OCI-LY1 (cell line): ENCODE measurements at regions not wholly inside any gene's neighbourhood (a gene's known extent, or its start where the extent isn't known, plus 50 kb on each side); places are given as distances from the start of the nearest gene placed in this dataset.

ENCODE experiments used
- H2AFZ ChIP-seq: fragments of 200-600 bp; sonication (generic), shearing (Covaris generic); 2 replicates; pipeline ENCODE4 v1.6.0; 2014; ENCODE audit warnings: antibody characterized with exemption, mild to moderate bottlenecking, low read length
- H3F3A ChIP-seq: fragments of 200-600 bp; sonication (generic), shearing (Covaris generic); 2 replicates; pipeline ENCODE4 v1.6.0; 2014; ENCODE audit warnings: mild to moderate bottlenecking, antibody characterized with exemption, low read length, moderate library complexity; ENCODE audit not compliant: insufficient read depth
- H3K27ac ChIP-seq: fragments of 200-600 bp; sonication (generic); 2 replicates; pipeline ENCODE4 v1.5.1; 2014; ENCODE audit warnings: low read length, mixed run types, mild to moderate bottlenecking, low read depth; ENCODE audit not compliant: poor library complexity, severe bottlenecking
- H3K27me3 ChIP-seq: fragments of 200-600 bp; sonication (generic); 2 replicates; pipeline ENCODE4 v1.6.0; 2014; ENCODE audit warnings: antibody characterized with exemption, mild to moderate bottlenecking, low read length, moderate library complexity; ENCODE audit not compliant: insufficient read depth
- H3K36me3 ChIP-seq: fragments of 200-600 bp; sonication (generic); 2 replicates; pipeline ENCODE4 v1.6.1; 2014; ENCODE audit warnings: mild to moderate bottlenecking, antibody characterized with exemption, low read length, moderate library complexity, mixed read lengths; ENCODE audit not compliant: insufficient read depth
- H3K4me1 ChIP-seq: fragments of 200-600 bp; sonication (generic); 2 replicates; pipeline ENCODE4 v1.5.1; 2014; ENCODE audit warnings: mild to moderate bottlenecking, low read length, moderate library complexity; ENCODE audit not compliant: insufficient read depth, severe bottlenecking
- H3K4me2 ChIP-seq: fragments of 200-600 bp; sonication (generic), shearing (Covaris generic); 2 replicates; pipeline ENCODE4 v1.6.1; 2014; ENCODE audit warnings: low read length
- H3K4me3 ChIP-seq: fragments of 200-600 bp; sonication (generic); 2 replicates; pipeline ENCODE4 v1.5.1; 2014; ENCODE audit warnings: low read length, low read depth, mild to moderate bottlenecking, mixed read lengths; ENCODE audit not compliant: poor library complexity, severe bottlenecking
- H3K79me2 ChIP-seq: fragments of 200-600 bp; shearing (Covaris generic); 2 replicates; pipeline ENCODE4 v1.6.1; 2016; ENCODE audit warnings: mixed run types, low read length, mixed read lengths; ENCODE audit not compliant: insufficient read depth
- H3K9ac ChIP-seq: fragments of 200-600 bp; sonication (generic), shearing (Covaris generic); 2 replicates; pipeline ENCODE4 v1.6.1; 2014; ENCODE audit warnings: mild to moderate bottlenecking, low read length, mixed read lengths
- H3K9me2 ChIP-seq: fragments of 200-600 bp; sonication (generic), shearing (Covaris generic); 2 replicates; pipeline ENCODE4 v1.6.1; 2014; ENCODE audit warnings: low read depth, mild to moderate bottlenecking, low read length, mixed read lengths
- H3K9me3 ChIP-seq: fragments of 200-600 bp; shearing (Covaris generic); 2 replicates; pipeline ENCODE4 v1.6.1; 2014; ENCODE audit warnings: low read length, mixed read lengths
- H4K20me1 ChIP-seq: fragments of 200-600 bp; sonication (generic), shearing (Covaris generic); 2 replicates; pipeline ENCODE4 v1.6.0; 2016; ENCODE audit warnings: mild to moderate bottlenecking, low read length; ENCODE audit not compliant: insufficient read depth
- EZH2 ChIP-seq: fragments of 200-600 bp; sonication (generic), shearing (Covaris generic); IDR thresholded peaks from 2 replicates; pipeline ENCODE4 v1.8.0; 2017; ENCODE audit warnings: borderline replicate concordance, mixed run types, mild to moderate bottlenecking, antibody characterized with exemption, low read length, moderate library complexity, mixed read lengths
- TF ChIP-seq, protein P1 (sequence below): fragments of 200-600 bp; sonication (generic), shearing (Covaris generic); IDR thresholded peaks from 2 replicates; pipeline ENCODE4 v1.5.1; 2017; ENCODE audit warnings: mild to moderate bottlenecking, antibody characterized with exemption, low read length, moderate library complexity, mixed read lengths

DNA sequence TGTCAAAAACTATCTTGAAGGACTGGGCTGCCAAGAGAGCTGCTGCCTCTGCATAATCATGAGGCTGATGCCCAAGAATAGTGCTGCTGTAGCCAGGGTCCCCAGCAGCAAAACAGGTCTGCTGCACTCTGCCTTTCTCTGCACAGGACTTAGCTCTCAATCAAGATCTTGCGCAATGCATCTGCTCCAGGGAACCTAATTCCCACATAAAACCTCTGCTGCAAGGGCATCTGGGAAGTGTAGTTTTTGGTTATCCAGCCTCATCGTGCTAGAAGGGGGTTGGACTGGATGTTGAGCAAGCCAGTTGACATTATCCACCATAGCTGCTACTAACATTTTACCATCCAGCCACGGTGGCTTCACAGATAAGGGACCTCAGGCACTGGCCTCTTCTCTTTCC lies 192.7 kb downstream of the C11orf91 start:
- H3K9me2 ChIP-seq = no peaks in the 10 kb centered on the region
- H3K36me3 ChIP-seq = no peaks in the 10 kb centered on the region
- H3K27ac ChIP-seq = no peak overlapping the region
- no peak overlapping the region for H3K4me3 ChIP-seq
- no peaks in the 10 kb centered on the region for H3K4me1 ChIP-seq
- no peaks in the 10 kb centered on the region for H3F3A ChIP-seq
- H2AFZ ChIP-seq = no peak overlapping the region
- no peak for TF ChIP-seq EZH2
- TF ChIP-seq, protein P1, sequence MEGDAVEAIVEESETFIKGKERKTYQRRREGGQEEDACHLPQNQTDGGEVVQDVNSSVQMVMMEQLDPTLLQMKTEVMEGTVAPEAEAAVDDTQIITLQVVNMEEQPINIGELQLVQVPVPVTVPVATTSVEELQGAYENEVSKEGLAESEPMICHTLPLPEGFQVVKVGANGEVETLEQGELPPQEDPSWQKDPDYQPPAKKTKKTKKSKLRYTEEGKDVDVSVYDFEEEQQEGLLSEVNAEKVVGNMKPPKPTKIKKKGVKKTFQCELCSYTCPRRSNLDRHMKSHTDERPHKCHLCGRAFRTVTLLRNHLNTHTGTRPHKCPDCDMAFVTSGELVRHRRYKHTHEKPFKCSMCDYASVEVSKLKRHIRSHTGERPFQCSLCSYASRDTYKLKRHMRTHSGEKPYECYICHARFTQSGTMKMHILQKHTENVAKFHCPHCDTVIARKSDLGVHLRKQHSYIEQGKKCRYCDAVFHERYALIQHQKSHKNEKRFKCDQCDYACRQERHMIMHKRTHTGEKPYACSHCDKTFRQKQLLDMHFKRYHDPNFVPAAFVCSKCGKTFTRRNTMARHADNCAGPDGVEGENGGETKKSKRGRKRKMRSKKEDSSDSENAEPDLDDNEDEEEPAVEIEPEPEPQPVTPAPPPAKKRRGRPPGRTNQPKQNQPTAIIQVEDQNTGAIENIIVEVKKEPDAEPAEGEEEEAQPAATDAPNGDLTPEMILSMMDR = no peak
- no peaks in the 10 kb centered on the region for H3K27me3 ChIP-seq
- H3K9me3 ChIP-seq = no peaks in the 10 kb centered on the region
- H3K4me2 ChIP-seq = no peak overlapping the region
- no peaks in the 10 kb centered on the region for H3K79me2 ChIP-seq
- H3K9ac ChIP-seq = no peak overlapping the region
- no peaks in the 10 kb centered on the region for H4K20me1 ChIP-seq

DNA sequence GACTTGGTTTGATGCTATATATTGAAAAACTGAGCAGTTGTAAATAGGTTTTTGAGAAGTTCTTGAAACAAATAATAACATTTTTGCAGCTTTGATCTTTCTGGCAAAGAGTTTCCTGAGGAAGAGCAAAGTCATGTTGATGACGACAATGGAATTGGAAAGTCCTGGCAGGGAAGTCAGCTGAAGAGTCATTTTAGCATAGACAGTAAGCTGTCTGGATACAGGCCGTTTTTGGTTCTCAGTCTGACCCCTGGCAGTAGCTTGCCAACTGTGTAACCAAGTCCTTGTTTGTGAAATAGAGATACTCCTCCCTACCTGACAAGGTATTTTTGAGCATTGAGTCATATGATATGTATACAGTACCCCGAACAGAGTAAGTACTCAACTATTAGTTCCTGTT lies 193.3 kb downstream of the C11orf91 start:
- H3K9ac ChIP-seq = no peak overlapping the region
- no peaks in the 10 kb centered on the region for H3F3A ChIP-seq
- H4K20me1 ChIP-seq = no peaks in the 10 kb centered on the region
- H3K9me3 ChIP-seq = no peaks in the 10 kb centered on the region
- H3K4me1 ChIP-seq = no peaks in the 10 kb centered on the region
- H3K4me2 ChIP-seq = no peak overlapping the region
- no peak overlapping the region for H3K27ac ChIP-seq
- H3K9me2 ChIP-seq = no peaks in the 10 kb centered on the region
- no peak overlapping the region for H2AFZ ChIP-seq
- no peak overlapping the region for H3K4me3 ChIP-seq
- no peaks in the 10 kb centered on the region for H3K27me3 ChIP-seq
- no peaks in the 10 kb centered on the region for H3K79me2 ChIP-seq
- TF ChIP-seq, protein P1 = no peak
- TF ChIP-seq EZH2 = no peak
- H3K36me3 ChIP-seq = no peaks in the 10 kb centered on the region

DNA sequence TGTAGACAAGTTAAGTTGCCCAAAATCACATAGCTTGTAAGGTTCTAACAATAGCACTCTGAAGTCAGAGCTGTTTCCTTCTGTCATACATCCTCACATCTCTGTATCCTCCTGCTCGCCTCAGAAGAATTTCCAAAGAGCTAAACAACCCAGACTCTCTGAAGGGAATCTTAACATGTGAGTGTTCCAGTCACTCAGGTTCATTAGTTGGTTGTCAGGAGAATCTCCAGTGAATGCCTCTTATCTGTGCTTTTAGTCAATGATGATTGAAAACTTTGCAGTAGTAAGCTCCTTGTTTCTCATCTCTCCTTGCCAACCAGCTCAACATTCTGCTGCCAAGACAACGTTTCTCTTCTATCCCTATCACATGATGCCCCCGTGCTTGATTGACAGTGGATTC lies 195.5 kb downstream of the C11orf91 start:
- Histone ChIP-seq H3K4me2 (no peak overlapping the region), H3K27ac (no peak overlapping the region), H3K27me3 (no peaks in the 10 kb centered on the region), H3K36me3 (no peaks in the 10 kb centered on the region), H3F3A (no peaks in the 10 kb centered on the region), H3K9ac (no peak overlapping the region), H2AFZ (no peak overlapping the region), H4K20me1 (no peaks in the 10 kb centered on the region), H3K4me3 (no peak overlapping the region), H3K79me2 (no peaks in the 10 kb centered on the region), H3K9me2 (no peaks in the 10 kb centered on the region), H3K4me1 (no peaks in the 10 kb centered on the region), H3K9me3 (no peaks in the 10 kb centered on the region)
- TF ChIP-seq, protein P1 = no peak
- TF ChIP-seq EZH2 = no peak
